DOHH2 (cell line): ENCODE measurements at regions not wholly inside any gene's neighbourhood (a gene's known extent, or its start where the extent isn't known, plus 50 kb on each side); places are given as distances from the start of the nearest gene placed in this dataset.

ENCODE experiments used
- CTCF ChIP-seq: fragments of 200-600 bp; sonication (generic); IDR thresholded peaks from one replicate; pipeline ENCODE4 v1.5.1; 2014; ENCODE audit warnings: antibody characterized with exemption, mild to moderate bottlenecking, low read depth, low read length; ENCODE audit not compliant: poor library complexity, severe bottlenecking
- EZH2phosphoT487 ChIP-seq: fragments of 200-600 bp; sonication (generic); IDR thresholded peaks from 2 replicates; pipeline ENCODE4 v1.6.1; 2017; ENCODE audit warnings: borderline replicate concordance, mild to moderate bottlenecking, antibody characterized with exemption, low read length, moderate library complexity, mixed read lengths

- TF ChIP-seq CTCF (no peak), EZH2phosphoT487 (no peak)
Observed at GRCh38 chr3:72317491-72317890, 530.8 kb downstream of the SHQ1 start.
